Activated CD8-positive, alpha-beta T cell treated with anti-CD3 and anti-CD28 coated beads, Interleukin-2, amount 10 ng/mL, durations not matched to agents 7 days and 5 days (primary cell): ENCODE measurements at regions not wholly inside any gene's neighbourhood (a gene's known extent, or its start where the extent isn't known, plus 50 kb on each side); places are given as distances from the start of the nearest gene placed in this dataset.

ENCODE experiments used
- ATAC-seq: fragments of 150-1000 bp; cut with Tn5 transposase; one replicate; pipeline ENCODE4 v1.10.0; 2021; ENCODE audit warnings: moderate library complexity
- CTCF ChIA-PET: fragments of 350-600 bp; sonication (Branson Sonifier 250); formaldehyde crosslinking; loops from one replicate; lab custom pipeline; 2021; ENCODE audit warnings: antibody characterized with exemption; lab: Charles Lee
- POLR2A ChIA-PET: fragments of 350-600 bp; sonication (Branson Sonifier 250); formaldehyde crosslinking; loops from one replicate; lab custom pipeline; 2021; ENCODE audit warnings: antibody characterized with exemption; lab: Charles Lee
- DNase-seq: peaks from one replicate; pipeline ENCODE4 v3.0.0-alpha.2; 2020
- H3K27ac Mint-ChIP-seq: one replicate; pipeline ENCODE4 v1.8.0; 2021; ENCODE audit warnings: mild to moderate bottlenecking, mixed read lengths
- H3K27me3 Mint-ChIP-seq: one replicate; pipeline ENCODE4 v1.8.0; 2021; ENCODE audit warnings: low read depth, mixed read lengths
- H3K36me3 Mint-ChIP-seq: one replicate; pipeline ENCODE4 v1.8.0; 2021; ENCODE audit warnings: low read depth, mixed read lengths
- H3K4me1 Mint-ChIP-seq: one replicate; pipeline ENCODE4 v1.8.0; 2021; ENCODE audit warnings: low read depth, mixed read lengths
- H3K4me3 Mint-ChIP-seq: one replicate; pipeline ENCODE4 v1.8.0; 2021; ENCODE audit warnings: mild to moderate bottlenecking, mixed read lengths
- H3K9me3 Mint-ChIP-seq: one replicate; pipeline ENCODE4 v1.8.0; 2022; ENCODE audit warnings: mixed read lengths; ENCODE audit not compliant: insufficient read depth

GRCh38 chr5:56699538-56699937 lies 115.8 kb upstream of the MAP3K1 start:
- Mint-ChIP-seq H3K4me1 (peaks cover 38% of the 10 kb centered on the region), H3K27ac (no peak overlapping the region), H3K9me3 (no peaks in the 10 kb centered on the region), H3K4me3 (no peak overlapping the region), H3K27me3 (peaks cover 7% of the 10 kb centered on the region), H3K36me3 (no peaks in the 10 kb centered on the region)
- ATAC-seq (no peak), DNase-seq (no peak)
- POLR2A ChIA-PET: interaction anchor here (1.5 kb wide), 1 partner anchor 13 kb away, joined by 4 read pairs; no protein-coding TSS in a partner anchor
- CTCF ChIA-PET: interaction anchor here (1.1 kb wide), 1 partner anchor 37 kb away, joined by 3 read pairs; no protein-coding TSS in a partner anchor

DNA sequence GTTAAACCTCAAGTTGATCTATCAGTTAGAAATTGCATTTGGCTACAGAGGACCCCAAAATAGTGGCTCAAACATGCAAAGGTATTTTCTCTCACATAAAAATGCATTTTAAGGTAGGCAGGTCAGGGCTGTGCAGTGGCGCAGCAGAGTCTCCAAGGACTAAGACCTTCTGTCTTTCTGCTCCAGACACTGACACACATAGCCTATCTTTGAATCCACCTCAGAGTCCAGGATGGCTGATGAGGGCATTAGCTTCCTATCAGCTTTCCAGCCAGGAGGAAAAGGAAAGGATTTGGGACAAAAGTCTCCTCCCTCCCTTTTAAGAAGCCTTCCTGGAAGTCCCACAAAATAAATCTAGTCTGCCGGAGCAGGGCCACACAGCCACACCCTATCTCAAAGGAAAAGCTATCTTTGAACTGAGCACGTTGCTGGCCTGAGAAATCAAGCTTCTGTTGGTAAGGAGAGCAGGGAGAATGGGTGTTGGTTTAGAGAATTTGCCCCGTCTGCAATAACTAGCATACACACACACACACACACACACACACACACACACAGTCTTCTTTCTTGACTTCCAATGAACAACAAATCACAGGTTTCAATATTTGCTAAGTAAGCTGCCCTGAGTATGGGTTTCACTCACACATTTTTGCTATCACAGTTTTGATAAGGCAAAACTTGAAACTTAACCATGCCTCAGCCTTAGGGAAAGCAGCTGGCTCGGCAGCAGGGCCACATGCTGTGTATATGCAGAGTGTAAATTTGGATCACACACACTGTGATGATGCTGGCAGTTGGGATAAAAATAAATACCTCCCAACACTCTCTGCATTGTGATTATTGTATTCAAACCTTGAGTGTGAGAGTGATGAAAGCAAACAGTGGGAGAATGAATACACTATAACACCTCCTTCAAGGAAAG lies 116.6 kb upstream of the MAP3K1 start:
- ChIA-PET POLR2A (interaction anchor here (1.5 kb wide), 1 partner anchor 12 kb away, joined by 4 read pairs; no protein-coding TSS in a partner anchor), CTCF (interaction anchor here (0.6 to 1.1 kb wide), 2 partner anchors 12 to 36 kb away, joined by 3 read pairs; no protein-coding TSS in a partner anchor)
- DNase-seq (no peak), ATAC-seq (no peak)
- H3K4me1 Mint-ChIP-seq: peaks cover 44% of the 10 kb centered on the region
- no peak overlapping the region for H3K4me3 Mint-ChIP-seq
- peaks cover 3% of the 10 kb centered on the region for H3K27me3 Mint-ChIP-seq
- no peaks in the 10 kb centered on the region for H3K36me3 Mint-ChIP-seq
- H3K27ac Mint-ChIP-seq: peak overlapping the region; percentile 10
- H3K9me3 Mint-ChIP-seq: no peaks in the 10 kb centered on the region

DNA sequence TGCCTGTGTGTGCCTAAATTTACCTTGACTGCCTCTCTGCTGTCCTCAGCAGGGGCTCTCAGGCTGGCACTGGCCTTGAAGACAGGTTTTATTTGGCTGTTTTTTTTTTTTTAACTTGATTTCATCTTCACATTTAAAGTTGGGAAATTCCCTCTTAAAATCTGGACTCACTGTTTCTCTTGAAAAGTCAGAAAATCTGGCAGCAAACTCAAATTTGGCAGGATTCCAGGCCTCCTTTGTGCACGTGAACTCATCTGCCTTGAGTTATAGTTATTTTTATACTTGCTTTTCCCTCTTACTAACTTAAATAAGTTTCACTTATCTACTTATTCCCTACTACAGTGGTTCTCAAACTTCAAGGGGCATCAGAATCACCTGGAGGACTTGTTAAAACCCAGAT lies 118.4 kb upstream of the MAP3K1 start:
- Mint-ChIP-seq H3K4me3 (no peak overlapping the region), H3K27ac (no peak overlapping the region), H3K9me3 (no peaks in the 10 kb centered on the region), H3K36me3 (no peaks in the 10 kb centered on the region), H3K4me1 (peaks cover 61% of the 10 kb centered on the region), H3K27me3 (no peaks in the 10 kb centered on the region)
- ChIA-PET POLR2A (no interaction called here), CTCF (interaction anchor here (0.7 kb wide), 1 partner anchor 9 kb away, joined by 3 read pairs; no protein-coding TSS in a partner anchor)
- no peak for DNase-seq
- no peak for ATAC-seq

GRCh38 chr5:56693220-56693579 lies 122.1 kb upstream of the MAP3K1 start:
- Mint-ChIP-seq H3K27me3 (no peaks in the 10 kb centered on the region), H3K4me3 (no peak overlapping the region), H3K9me3 (no peaks in the 10 kb centered on the region), H3K4me1 (peaks cover 47% of the 10 kb centered on the region), H3K36me3 (no peaks in the 10 kb centered on the region), H3K27ac (peak overlapping the region; percentile 20)
- ChIA-PET POLR2A (no interaction called here), CTCF (no interaction called here)
- DNase-seq: no peak
- ATAC-seq: no peak

DNA sequence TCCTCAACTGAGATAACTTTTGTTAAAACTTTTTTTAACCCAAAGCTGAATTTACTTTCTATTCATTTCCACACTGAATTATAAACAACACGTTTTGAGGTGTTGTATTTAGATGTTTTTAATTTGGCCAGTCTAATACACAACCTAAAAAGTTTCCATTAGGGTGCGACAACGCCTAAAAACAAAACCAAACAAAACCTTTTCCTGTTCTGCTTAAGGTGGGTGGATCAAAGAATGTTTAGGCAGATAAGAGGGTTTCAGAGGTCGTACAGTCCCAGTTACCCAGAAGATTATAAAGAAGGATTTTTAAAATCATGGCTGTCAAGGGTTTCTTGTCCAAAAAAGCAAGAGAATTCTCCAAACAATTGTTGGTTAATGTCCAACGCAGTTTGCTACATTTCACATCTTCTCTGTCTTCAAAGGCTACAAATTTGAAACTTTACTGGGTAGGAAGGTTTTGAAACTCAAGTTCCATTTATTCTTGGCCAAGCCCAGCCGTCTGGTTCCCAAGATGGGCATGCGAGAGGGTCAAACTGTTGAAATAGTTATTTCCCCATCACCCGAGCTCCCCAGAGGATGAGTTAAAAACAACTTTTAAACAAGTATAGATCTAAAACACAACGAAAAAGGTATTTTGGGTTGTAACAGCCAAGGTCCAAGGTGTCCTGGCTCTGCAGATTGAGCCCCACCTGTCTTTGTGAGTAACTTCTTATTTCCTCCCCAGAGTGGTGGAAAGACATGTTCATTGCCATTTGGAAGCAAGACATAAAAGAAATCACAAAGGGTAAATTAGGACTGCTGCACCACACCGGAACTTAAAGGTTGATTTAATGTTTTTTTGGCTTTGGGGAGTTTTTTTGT lies 122.8 kb upstream of the MAP3K1 start:
- peaks cover 47% of the 10 kb centered on the region for H3K4me1 Mint-ChIP-seq
- CTCF ChIA-PET: interaction anchor here (0.6 to 1.6 kb wide), 3 partner anchors 27 to 421 kb away, joined by 3 to 5 read pairs (median 3); no protein-coding TSS in a partner anchor

DNA sequence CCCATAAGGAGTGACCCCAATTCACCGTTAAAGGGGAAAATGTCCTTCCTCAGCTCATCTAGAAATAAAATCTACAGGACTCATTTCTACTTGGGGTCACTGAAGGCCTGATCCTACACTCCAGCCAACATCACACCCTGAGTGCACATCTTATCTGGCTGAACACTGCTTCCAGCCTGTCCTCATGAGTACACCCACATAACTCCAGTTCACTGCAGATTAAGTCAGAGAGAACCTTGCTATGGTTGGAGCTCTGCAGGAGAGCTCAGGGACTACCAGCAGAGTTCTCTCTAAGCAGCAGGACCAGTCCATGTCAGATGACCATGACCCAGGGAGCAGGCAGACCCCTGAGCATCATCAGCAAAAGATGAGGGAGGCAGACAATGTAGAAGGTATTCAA lies 126.9 kb upstream of the MAP3K1 start:
- POLR2A ChIA-PET: no interaction called here

More for the DNA sequence above, 122.8 kb upstream of the MAP3K1 start:
- H3K27me3 Mint-ChIP-seq: no peaks in the 10 kb centered on the region
- DNase-seq: no peak
- peak overlapping the region; percentile 20 for H3K27ac Mint-ChIP-seq
- peak; percentile 74 for ATAC-seq
- H3K4me3 Mint-ChIP-seq: no peak overlapping the region
- H3K36me3 Mint-ChIP-seq: no peaks in the 10 kb centered on the region
- no peaks in the 10 kb centered on the region for H3K9me3 Mint-ChIP-seq
- POLR2A ChIA-PET: no interaction called here

DNA sequence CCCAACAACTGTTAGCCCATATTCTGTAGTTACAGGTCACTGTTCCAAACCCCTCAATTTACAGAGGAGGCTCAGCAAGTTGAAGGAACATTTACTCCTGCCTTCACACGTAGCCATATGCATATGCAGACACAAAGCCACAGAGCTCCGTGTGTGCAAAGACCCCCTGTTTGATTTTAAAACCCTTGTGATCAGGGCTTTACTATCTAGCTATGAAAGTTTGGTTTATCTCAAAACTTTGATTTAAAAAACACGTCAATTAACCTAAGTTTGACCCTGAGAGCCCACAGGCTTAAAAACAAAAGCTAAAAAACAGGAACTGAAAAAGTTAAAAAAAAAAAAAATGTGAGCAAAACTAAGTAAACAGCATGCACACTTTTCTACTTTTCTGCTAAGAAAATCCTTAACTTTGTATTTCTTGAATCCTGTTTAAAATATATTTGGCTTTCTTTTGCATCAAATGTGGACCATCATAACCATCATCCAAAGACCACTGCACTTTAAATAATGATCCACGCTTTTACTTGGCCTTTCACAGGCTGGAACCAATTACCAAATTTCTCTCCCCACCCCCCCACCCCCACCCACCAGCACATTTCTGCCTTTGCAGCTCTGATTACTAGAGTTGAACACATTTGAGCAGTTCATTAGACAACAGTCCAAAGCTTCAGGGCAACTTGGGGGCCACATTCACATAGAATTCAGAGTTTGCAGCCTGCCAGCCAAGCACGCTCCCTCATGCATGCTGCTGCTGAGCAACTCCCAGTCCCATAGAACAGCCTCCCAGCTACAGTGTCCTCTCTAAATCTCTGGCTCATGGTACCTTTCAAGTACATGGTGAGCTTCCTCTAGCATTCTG lies 128.8 kb upstream of the MAP3K1 start:
- no peaks in the 10 kb centered on the region for H3K9me3 Mint-ChIP-seq
- ATAC-seq: no peak
- no peaks in the 10 kb centered on the region for H3K36me3 Mint-ChIP-seq
- no peak overlapping the region for H3K27ac Mint-ChIP-seq
- peaks cover 3% of the 10 kb centered on the region for H3K27me3 Mint-ChIP-seq
- DNase-seq: no peak
- H3K4me3 Mint-ChIP-seq: no peak overlapping the region
- ChIA-PET POLR2A (interaction anchor here (1.3 kb wide), 1 partner anchor 13 kb away, joined by 4 read pairs; no protein-coding TSS in a partner anchor), CTCF (interaction anchor here (1.1 kb wide), 1 partner anchor 14 kb away, joined by 5 read pairs; no protein-coding TSS in a partner anchor)
- H3K4me1 Mint-ChIP-seq: peaks cover 23% of the 10 kb centered on the region

More for the DNA sequence above, 126.9 kb upstream of the MAP3K1 start:
- DNase-seq (no peak), ATAC-seq (no peak)
- peaks cover 40% of the 10 kb centered on the region for H3K4me1 Mint-ChIP-seq
- no peaks in the 10 kb centered on the region for H3K27me3 Mint-ChIP-seq
- no peak overlapping the region for H3K4me3 Mint-ChIP-seq
- H3K27ac Mint-ChIP-seq: no peak overlapping the region
- CTCF ChIA-PET: interaction anchor here (1.0 kb wide), 1 partner anchor 8 kb away, joined by 3 read pairs; no protein-coding TSS in a partner anchor
- no peaks in the 10 kb centered on the region for H3K36me3 Mint-ChIP-seq
- H3K9me3 Mint-ChIP-seq: no peaks in the 10 kb centered on the region

DNA sequence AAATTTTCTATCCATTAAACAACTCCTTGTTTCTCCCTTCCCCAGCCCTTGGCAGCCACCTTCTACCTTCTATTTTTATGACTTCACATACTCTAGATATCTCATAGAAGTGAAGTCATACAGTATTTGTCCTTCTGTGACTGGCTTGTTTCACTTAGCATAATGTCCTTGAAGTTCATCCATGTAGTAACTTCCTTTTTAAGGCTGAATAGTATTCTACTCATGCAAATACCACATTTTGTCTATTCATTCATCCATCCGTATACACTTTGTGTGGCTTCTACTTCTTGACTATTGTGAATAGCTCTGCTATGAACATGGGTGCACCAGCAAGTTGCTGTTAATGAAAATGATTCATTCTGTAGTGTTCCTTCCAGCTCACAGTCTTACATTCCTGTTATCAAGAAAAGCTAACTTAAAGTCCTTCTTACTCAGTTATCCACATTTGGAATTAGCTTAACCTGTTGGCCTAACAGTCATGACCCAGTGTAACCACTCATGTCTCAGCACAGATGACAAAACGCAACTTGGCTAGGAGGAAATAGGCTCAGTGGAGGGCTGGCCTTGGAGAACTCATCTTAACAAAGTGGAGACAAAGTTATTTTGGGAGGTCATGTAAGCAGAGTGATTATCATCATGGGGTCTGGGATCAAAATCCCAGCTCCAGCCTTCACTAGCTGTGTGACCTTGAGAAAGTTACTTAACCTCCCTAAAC lies 129.7 kb upstream of the MAP3K1 start:
- peaks cover 8% of the 10 kb centered on the region for H3K27me3 Mint-ChIP-seq
- H3K4me1 Mint-ChIP-seq: peaks cover 15% of the 10 kb centered on the region
- CTCF ChIA-PET: no interaction called here
- no peaks in the 10 kb centered on the region for H3K9me3 Mint-ChIP-seq
- no peak overlapping the region for H3K27ac Mint-ChIP-seq
- no peaks in the 10 kb centered on the region for H3K36me3 Mint-ChIP-seq
- POLR2A ChIA-PET: no interaction called here
- H3K4me3 Mint-ChIP-seq: no peak overlapping the region
- ATAC-seq (no peak), DNase-seq (no peak)

DNA sequence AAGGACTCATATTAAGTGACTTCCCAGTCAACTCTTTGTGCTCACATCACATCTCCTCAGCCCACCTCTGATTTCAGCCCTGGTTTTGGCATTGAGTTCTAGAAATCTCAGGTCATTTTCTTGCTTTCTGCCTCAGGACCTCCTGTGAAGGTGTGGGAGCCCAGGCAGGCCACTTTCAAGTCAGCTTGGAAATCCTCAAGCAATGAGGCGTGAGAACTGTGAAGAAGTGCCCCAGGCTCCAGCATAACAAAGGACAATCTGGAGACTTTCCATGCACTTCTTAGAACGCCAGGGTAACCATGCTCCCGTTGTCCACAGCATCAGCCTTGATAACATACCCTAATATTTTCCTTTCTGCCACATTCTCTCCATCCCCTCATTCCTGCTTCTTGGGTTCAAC lies 131.2 kb upstream of the MAP3K1 start:
- Mint-ChIP-seq H3K9me3 (no peaks in the 10 kb centered on the region), H3K27me3 (peaks cover 10% of the 10 kb centered on the region), H3K27ac (no peak overlapping the region), H3K4me1 (peaks cover 15% of the 10 kb centered on the region), H3K36me3 (no peaks in the 10 kb centered on the region), H3K4me3 (no peak overlapping the region)
- ChIA-PET CTCF (no interaction called here), POLR2A (no interaction called here)
- DNase-seq: no peak
- no peak for ATAC-seq

GRCh38 chr5:56683733-56684132 lies 131.6 kb upstream of the MAP3K1 start:
- ATAC-seq (no peak), DNase-seq (no peak)
- Mint-ChIP-seq H3K27ac (no peak overlapping the region), H3K27me3 (peaks cover 15% of the 10 kb centered on the region), H3K4me1 (peaks cover 15% of the 10 kb centered on the region), H3K9me3 (no peaks in the 10 kb centered on the region), H3K36me3 (no peaks in the 10 kb centered on the region), H3K4me3 (no peak overlapping the region)
- ChIA-PET POLR2A (no interaction called here), CTCF (no interaction called here)
